HG03196 (cell line): ENCODE measurements at regions not wholly inside any gene's neighbourhood (a gene's known extent, or its start where the extent isn't known, plus 50 kb on each side); places are given as distances from the start of the nearest gene placed in this dataset.

Source experiments
- ATAC-seq: cut with Tn5 transposase; IDR thresholded peaks from one replicate; pipeline ENCODE4 v1.9.1; 2021; ENCODE audit not compliant: unreplicated experiment

DNA sequence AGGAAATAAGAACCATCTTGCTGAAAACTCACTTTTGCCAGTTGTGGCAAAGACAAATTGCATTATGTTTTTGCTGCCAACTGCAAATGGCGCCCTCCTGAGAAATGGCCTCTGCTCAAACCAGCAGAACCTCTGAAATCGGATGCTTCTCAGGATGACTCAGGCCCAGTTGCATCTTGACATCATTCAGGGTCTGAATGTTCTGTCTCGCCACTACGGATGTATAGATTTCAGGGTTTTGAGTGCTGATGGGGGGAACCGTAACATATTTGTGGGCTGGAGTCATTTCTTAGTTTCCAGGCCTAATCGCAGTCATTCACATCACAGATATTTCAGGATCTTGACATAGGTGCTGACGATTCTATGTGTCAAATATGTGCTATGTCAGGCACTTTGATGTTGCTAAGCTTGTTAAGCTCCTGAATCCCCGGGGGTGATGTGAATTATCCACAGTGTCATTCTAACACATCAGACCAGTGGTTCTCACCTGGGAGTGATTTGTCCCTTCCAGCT, 207.1 kb downstream of the NFATC2 start:
- no peak for ATAC-seq

- no peak for ATAC-seq
These were observed 207.9 kb downstream of the NFATC2 start for GRCh38 chr20:51334609-51335008.

DNA sequence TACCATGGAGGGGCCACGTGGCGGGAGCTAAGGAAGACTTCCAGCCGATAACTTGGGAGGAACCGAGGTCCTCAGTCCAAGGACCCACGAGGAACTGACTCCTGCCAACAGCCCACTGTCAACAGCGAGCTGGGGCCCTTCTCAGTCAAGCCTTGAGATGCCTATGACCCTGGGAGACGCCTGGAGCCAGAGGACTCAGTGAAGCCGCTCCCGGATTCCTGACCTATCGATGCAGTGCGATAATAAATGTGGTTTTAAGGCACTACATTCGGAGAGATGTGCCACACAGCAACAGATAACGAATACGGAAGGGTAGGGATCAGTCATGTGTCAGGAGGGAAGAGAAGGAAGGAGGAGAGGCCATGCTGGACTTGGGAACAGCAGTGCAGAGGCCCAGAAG, 208.5 kb downstream of the NFATC2 start:
- ATAC-seq: no peak

DNA sequence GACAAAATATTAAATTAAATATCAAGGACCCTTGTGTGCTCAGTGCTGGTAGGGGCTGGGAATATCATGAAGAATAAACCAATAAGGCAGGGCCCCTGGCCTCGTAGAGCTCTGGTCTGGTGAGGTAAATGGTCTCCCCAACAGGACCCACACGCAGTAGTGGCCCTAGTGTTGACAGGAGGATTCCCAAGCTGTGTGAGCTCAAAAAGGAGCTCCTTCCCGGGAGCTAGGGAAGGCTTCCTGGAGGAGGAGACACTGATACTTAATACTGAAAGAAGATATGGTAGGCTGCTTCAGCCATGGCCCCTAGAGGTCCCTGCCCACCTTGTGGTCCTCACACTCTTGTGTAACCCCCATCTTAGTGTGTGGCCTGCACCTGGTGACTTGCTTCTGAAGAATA, 209.1 kb downstream of the NFATC2 start:
- ATAC-seq: no peak

GRCh38 chr20:51331481-51331880, 211.0 kb downstream of the NFATC2 start:
- no peak for ATAC-seq

DNA sequence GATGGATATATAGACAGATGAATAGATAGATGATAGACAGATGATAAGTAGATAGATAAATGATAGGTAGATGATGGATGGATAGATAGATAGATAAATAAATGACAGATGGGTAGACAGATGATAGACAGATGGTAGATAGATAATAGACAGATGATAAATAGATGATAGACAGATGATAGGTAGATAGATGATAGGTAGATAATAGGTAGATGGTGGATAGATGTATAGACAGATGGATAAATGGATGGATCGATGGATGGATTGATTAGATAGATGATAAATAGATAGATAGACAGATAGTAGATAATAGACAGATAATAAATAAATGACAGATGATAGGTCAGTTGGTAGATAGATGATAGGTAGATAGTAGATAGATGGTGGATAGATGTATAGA, 212.7 kb downstream of the NFATC2 start:
- ATAC-seq: no peak

GRCh38 chr20:51327251-51327841, 215.2 kb downstream of the NFATC2 start:
- ATAC-seq: no peak

- ATAC-seq: no peak
These were observed 216.2 kb downstream of the NFATC2 start for GRCh38 chr20:51326201-51326819.

- no peak for ATAC-seq
These were observed 220.3 kb downstream of the NFATC2 start for GRCh38 chr20:51322164-51322707.

DNA sequence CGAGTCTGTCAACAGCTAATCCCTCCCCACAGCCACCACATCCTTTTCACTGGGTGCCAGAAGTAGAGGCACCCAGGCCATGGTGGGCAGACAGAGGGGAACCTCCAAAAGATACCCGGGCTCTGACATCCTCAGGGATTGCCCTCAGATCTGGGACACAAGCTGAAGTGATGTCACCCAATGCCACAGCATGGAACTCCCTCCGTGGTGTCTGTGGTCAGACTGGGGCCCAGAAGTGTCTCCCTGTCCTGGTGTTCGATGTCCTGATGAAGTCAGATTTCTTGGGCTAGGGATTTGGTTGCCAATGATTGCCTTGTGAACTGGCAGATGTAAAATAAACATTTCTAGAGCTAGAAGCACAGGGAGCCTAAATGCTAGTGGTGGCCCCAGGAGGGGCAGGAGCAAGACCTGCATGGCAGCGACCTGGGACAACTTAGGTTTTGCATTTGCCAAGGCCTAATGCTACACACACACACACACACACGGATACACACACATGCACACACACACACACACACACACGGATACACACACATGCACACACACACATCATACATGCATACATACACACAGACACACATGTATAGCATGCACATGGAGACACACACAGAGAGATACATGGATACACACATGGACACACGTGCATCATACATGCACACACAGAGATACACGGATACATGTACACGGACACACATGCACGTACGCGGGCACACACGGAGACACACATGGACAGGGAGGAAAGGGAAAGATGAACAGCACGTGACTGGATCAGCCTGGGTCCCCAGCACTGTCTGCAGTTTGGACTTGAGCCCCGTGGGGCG, 221.0 kb downstream of the NFATC2 start:
- no peak for ATAC-seq

GRCh38 chr20:51319522-51319921, 223.0 kb downstream of the NFATC2 start:
- ATAC-seq: no peak

DNA sequence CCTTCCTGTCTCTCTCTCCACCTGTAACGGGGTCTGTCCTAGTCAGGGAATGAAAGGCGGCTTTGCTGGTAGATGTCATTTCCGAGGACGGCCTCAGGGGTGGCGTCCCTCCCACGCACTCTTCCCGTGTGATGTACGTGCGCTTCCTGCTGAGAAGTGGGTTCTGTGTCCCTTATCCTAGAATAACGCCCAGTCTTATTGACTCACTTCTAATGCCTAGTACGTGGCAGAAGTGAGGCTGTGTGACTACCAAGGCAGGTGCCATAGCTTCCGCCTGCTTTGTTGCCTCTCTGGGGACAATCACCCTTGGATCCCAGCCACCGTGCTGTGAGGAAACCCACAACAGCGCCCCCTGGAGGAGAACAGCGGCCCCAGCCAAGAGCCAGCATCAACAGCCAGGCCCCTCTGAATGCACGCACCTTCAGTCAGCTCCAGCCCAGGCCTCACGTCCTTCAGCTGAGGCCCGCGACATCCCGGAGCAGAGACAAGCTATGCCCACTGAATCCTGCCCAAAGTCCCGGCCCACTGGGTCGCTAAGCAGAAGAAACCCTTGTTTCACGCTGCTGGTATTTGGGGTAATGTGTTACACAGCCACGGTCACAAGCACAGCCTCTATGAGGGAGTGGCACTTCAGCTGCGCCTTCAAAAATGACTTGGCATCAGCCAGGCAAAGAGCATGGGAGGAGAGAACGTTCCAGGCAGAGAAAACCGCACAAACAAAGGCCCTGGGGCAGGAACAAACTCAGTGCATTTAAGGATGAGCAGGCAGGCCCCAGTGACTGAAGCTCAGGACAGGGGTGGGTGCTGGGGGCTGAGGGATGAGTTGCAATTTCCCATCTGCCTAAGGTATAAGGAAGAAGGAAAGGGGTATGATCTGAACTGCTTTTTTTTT, 224.2 kb downstream of the NFATC2 start:
- no peak for ATAC-seq

- no peak for ATAC-seq
These were observed 227.1 kb downstream of the NFATC2 start for GRCh38 chr20:51315390-51315789.

DNA sequence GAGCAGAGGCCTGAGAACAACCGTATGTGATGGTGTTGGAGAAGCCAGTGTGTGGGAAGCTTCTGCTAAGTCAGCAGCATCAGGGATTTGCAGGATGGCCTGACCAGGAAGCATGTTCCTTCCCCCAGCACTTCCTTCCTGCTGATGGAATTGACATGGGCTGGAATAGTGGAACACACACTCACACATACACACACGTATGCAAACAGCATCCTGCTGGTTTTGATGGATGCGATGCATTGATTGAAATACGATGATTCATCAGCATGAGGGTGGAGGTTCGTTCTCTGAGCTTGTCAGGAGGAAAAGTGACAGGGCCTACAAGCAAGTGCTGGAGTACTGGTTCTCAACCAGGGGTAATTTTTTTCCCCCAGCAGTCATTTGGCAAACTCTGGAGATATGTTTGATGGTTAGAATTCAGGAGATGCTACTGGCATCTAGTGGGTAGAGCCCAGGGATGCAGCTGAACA, 229.1 kb downstream of the NFATC2 start:
- no peak for ATAC-seq

DNA sequence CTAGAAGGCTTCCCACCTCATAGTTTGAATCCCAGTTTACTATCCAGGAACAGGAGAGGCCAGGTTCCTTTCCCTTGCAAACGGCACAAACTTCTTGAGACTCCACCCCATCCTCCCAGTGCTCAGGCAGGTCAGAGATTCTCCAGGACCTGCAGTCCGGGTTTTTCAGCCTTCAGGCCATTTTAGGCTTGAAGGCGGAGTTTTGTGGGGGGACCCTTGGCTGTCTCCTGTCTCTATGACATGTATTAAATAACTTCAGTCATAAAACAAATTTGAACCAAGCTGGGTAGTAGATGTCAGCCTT, 230.1 kb downstream of the NFATC2 start:
- no peak for ATAC-seq

GRCh38 chr20:51311636-51312479, 230.7 kb downstream of the NFATC2 start:
- ATAC-seq: no peak

- no peak for ATAC-seq
These were observed 232.3 kb downstream of the NFATC2 start for GRCh38 chr20:51310216-51310615.

GRCh38 chr20:51309128-51309527, 233.4 kb downstream of the NFATC2 start:
- ATAC-seq: no peak

DNA sequence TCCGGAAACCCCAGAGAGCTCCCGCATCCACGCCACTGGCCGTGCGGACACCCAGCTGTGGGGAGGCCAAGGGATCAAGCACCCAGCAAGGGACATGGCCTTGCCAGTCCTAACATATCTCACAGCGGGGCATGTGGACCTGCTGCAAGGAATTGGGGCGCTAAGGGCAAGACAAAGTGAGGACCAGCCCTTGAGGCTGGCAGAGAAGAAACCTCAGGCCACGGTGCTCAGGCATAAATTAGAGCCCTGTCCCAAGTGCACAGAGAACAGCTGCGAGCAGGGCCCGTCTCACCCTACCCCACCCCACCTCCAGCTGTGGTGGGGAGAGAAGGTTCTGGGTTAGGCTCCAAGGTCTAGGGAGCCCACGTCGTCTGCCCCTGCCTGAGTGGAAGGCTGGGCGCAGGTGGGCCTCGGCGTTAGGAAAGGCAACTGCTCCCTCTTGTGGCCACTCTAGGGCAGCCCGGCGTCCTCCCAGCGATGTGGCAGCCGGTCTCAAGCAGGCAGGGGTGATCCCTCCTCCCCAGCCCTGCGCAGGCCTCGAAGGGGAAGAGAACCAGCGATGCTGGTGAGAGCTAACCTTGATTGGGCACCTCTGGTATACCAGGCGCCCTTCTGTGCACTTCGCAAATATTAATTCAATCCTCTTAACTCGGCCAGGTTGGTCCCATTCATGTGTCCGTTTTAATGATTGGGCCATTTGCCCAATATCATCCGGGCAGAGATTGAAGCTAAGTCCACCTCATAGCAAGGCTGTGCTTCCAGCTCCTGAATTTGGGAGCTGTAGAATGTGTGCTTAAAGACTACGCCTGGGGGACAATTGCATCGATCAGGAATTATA, 235.8 kb downstream of the NFATC2 start:
- ATAC-seq: peak; percentile 69
